IPS-20b (cell line): ENCODE measurements at regions not wholly inside any gene's neighbourhood (a gene's known extent, or its start where the extent isn't known, plus 50 kb on each side); places are given as distances from the start of the nearest gene placed in this dataset.

Source experiments
- H3K27ac ChIP-seq: one replicate; pipeline ENCODE4 v1.5.1; 2013; ENCODE audit warnings: low read length
- H3K27me3 ChIP-seq: 2 replicates; pipeline ENCODE4 v1.6.1; 2013; ENCODE audit warnings: mild to moderate bottlenecking, low read length, inconsistent platforms; ENCODE audit not compliant: insufficient read depth
- H3K36me3 ChIP-seq: 2 replicates; pipeline ENCODE4 v1.6.1; 2013; ENCODE audit warnings: low read depth, mild to moderate bottlenecking, inconsistent platforms, low read length, moderate library complexity; ENCODE audit not compliant: insufficient read depth
- H3K4me1 ChIP-seq: 2 replicates; pipeline ENCODE4 v1.6.1; 2013; ENCODE audit warnings: mild to moderate bottlenecking, control low read depth, inconsistent platforms, low read length, moderate library complexity; ENCODE audit not compliant: insufficient read depth
- H3K4me3 ChIP-seq: 2 replicates; pipeline ENCODE4 v1.5.1; 2013; ENCODE audit warnings: mild to moderate bottlenecking, low read length, inconsistent platforms
- H3K9ac ChIP-seq: 2 replicates; pipeline ENCODE4 v1.6.1; 2013; ENCODE audit warnings: low read depth, mild to moderate bottlenecking, inconsistent platforms, low read length, moderate library complexity
- H3K9me3 ChIP-seq: 2 replicates; pipeline ENCODE4 v1.6.1; 2013; ENCODE audit warnings: mild to moderate bottlenecking, low read depth, low read length, inconsistent platforms; ENCODE audit not compliant: insufficient read depth

DNA sequence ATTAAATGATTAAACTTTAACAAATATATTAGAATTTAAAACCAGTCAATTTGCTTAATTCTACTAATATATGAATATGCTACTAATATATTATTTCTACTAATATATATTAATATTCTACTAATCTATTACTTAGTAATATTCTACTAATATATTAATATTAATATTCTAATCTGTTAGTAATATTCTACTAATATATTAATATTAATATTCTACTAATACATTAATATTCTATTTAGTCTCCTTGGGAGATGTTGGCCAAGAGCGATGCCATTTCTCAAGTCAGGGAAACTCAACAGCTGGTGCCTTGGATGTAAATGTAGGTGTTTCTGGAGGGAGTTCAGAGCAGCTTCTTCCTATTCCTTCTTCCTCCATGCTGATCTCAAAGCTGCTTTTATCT, 259.2 kb upstream of the TMTC4 start:
- H3K27ac ChIP-seq = no peak overlapping the region
- H3K27me3 ChIP-seq = no peaks in the 10 kb centered on the region
- H3K4me1 ChIP-seq = peaks cover 2% of the 10 kb centered on the region; the same call in 1 of the 2 replicates

GRCh38 chr13:100922599-100922998, 248.0 kb upstream of the TMTC4 start:
- no peak overlapping the region for H3K4me3 ChIP-seq
- H3K27me3 ChIP-seq = no peaks in the 10 kb centered on the region
- no peaks in the 10 kb centered on the region for H3K36me3 ChIP-seq
- no peak overlapping the region for H3K27ac ChIP-seq
- no peaks in the 10 kb centered on the region for H3K9me3 ChIP-seq
- no peaks in the 10 kb centered on the region for H3K4me1 ChIP-seq
- H3K9ac ChIP-seq = no peak overlapping the region

More for the DNA sequence above, 259.2 kb upstream of the TMTC4 start:
- Histone ChIP-seq H3K36me3 (no peaks in the 10 kb centered on the region), H3K9me3 (no peaks in the 10 kb centered on the region), H3K4me3 (no peak overlapping the region), H3K9ac (no peak overlapping the region)

GRCh38 chr13:100921139-100921538, 246.5 kb upstream of the TMTC4 start:
- H3K9ac ChIP-seq = no peak overlapping the region
- no peak overlapping the region for H3K27ac ChIP-seq
- no peaks in the 10 kb centered on the region for H3K36me3 ChIP-seq
- H3K4me3 ChIP-seq = no peak overlapping the region
- no peaks in the 10 kb centered on the region for H3K9me3 ChIP-seq
- no peaks in the 10 kb centered on the region for H3K27me3 ChIP-seq
- H3K4me1 ChIP-seq = no peaks in the 10 kb centered on the region

DNA sequence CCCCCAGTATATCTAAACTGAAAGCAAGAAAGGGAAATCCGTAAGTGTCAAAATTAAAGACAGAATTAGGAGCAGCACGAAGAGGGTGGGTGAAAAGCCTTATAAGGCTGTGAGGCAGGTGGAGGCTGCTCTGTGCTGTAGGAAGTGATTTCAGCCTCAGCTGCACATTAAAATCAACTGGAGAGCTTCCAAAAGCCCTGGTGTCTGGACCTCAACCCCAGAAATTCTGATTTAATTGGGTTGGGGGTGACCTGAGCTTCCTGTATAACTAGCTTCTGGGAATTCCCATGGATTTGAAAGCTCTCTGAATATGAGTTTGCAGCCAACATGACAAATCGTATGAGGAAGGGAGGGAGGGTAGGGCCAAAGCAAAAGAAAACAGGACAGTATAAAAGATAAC, 242.4 kb upstream of the TMTC4 start:
- no peak overlapping the region for H3K27ac ChIP-seq
- H3K36me3 ChIP-seq = no peaks in the 10 kb centered on the region
- H3K9ac ChIP-seq = no peak overlapping the region
- H3K4me1 ChIP-seq = no peaks in the 10 kb centered on the region
- no peaks in the 10 kb centered on the region for H3K27me3 ChIP-seq
- H3K4me3 ChIP-seq = no peak overlapping the region
- H3K9me3 ChIP-seq = no peaks in the 10 kb centered on the region

- Histone ChIP-seq H3K36me3 (no peaks in the 10 kb centered on the region), H3K27ac (no peak overlapping the region), H3K9me3 (no peaks in the 10 kb centered on the region), H3K4me3 (no peak overlapping the region), H3K9ac (no peak overlapping the region), H3K27me3 (no peaks in the 10 kb centered on the region), H3K4me1 (no peaks in the 10 kb centered on the region)
These were observed 238.5 kb upstream of the TMTC4 start for GRCh38 chr13:100913143-100913542.

DNA sequence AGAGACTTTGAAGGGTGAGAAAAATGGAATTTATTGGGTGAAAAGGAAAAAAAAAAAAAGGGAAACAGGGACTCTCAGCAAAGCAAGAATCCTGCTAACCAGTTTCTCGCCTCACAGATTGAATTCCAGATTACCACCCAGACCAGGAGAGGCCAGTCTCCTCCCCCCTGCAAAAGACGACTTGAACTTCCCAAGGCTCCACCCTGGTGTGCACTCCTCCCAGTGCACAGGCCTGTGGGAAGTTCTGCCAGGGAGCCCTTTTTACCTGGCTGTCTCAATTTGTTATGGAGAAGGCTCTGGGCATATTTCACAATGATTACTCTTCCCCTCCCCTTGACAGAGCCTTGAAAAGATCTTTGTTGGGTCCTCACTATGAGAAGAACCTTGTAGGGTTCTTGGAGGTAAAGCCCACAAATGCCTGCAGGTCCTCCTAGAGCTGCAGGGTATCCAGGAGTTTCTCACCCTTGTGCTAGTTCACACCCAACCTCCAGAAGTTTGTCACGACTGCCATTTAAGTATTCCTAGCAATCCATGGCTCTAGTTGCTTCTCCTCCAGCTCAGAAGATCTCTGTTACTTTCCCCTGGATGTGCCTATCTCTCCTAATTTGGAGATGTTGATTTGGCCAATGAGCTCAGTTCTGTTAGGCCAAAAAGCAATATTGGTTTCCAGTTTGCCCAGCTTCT, 229.8 kb upstream of the TMTC4 start:
- no peaks in the 10 kb centered on the region for H3K36me3 ChIP-seq
- no peaks in the 10 kb centered on the region for H3K4me1 ChIP-seq
- H3K9ac ChIP-seq = no peak overlapping the region
- H3K4me3 ChIP-seq = no peak overlapping the region
- no peak overlapping the region for H3K27ac ChIP-seq
- H3K9me3 ChIP-seq = no peaks in the 10 kb centered on the region
- H3K27me3 ChIP-seq = no peaks in the 10 kb centered on the region

DNA sequence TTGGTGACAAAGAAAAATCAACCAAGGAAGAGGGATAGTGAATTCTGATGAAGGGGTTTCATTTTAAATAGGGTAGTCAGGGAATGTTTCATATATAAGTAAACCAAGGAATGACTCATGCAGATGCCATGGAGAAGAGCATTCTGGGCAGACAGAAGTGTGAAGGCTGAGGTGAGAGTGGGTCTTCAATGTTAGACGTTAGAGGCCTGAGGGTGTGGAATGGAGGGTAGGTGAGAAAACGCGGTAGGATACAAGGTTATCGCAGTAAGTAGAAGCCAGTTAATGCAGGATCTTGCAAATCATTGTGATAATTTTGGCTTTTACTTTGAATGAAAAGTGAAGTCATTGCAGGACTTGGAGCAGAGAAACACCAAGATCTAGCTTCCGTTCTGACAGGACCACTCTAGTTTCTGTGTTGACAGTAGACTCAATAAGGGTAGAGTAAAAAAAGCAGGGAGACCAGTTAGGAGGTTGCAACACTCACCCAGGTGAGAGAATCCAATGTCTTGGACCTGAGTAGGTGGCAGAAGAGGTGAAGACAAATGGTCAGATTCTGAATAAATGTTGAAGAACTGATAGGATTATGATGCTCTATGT, 225.2 kb upstream of the TMTC4 start:
- Histone ChIP-seq H3K4me3 (no peak overlapping the region), H3K36me3 (no peaks in the 10 kb centered on the region), H3K9ac (no peak overlapping the region), H3K4me1 (no peaks in the 10 kb centered on the region), H3K27me3 (no peaks in the 10 kb centered on the region), H3K9me3 (no peaks in the 10 kb centered on the region), H3K27ac (no peak overlapping the region)

DNA sequence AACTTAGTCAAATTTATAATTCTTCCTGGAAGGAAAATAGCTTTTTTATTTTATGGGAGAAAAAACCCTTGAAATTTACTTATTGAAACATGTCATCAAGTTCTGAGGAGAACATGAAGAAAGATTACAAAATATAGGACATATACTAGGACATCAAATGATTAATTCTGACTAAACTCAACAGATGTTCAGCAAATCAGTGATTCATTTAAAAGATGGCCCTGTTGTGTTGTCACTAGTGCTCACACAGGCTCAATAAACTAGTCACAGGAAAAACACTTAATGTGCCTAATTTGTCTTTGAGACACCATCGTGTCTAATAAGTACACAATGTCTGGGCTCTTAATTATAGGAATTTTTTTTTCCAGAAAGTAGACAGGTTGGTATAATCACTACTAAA, 223.8 kb upstream of the TMTC4 start:
- Histone ChIP-seq H3K4me1 (no peaks in the 10 kb centered on the region), H3K9ac (no peak overlapping the region), H3K27me3 (no peaks in the 10 kb centered on the region), H3K4me3 (no peak overlapping the region), H3K36me3 (no peaks in the 10 kb centered on the region), H3K27ac (no peak overlapping the region), H3K9me3 (no peaks in the 10 kb centered on the region)

- Histone ChIP-seq H3K27ac (no peak overlapping the region), H3K27me3 (no peaks in the 10 kb centered on the region), H3K4me1 (no peaks in the 10 kb centered on the region), H3K4me3 (no peak overlapping the region), H3K36me3 (no peaks in the 10 kb centered on the region), H3K9ac (no peak overlapping the region), H3K9me3 (no peaks in the 10 kb centered on the region)
These were observed 221.1 kb upstream of the TMTC4 start for GRCh38 chr13:100895651-100896050.

DNA sequence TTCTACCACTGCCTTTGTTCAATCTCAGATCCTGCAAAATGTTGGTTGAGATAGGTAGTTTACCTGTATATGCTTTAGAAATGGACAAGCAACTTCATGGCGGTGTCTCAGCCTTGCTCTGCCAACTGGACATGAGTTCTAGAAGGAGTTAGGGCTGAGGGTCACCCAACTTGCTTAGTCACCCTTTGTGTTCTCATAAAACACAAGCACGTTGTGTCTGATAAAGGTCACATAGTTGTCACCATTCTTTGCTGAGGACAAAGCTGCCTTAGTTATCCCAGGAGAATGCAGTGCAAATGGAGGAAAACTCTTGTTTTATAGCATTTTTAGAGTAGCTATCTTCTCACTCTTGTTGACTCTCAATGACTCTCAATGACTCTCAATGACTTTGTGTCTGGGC, 218.4 kb upstream of the TMTC4 start:
- Histone ChIP-seq H3K27ac (no peak overlapping the region), H3K9ac (no peak overlapping the region), H3K4me3 (no peak overlapping the region), H3K27me3 (no peaks in the 10 kb centered on the region), H3K9me3 (no peaks in the 10 kb centered on the region), H3K4me1 (no peaks in the 10 kb centered on the region), H3K36me3 (no peaks in the 10 kb centered on the region)

DNA sequence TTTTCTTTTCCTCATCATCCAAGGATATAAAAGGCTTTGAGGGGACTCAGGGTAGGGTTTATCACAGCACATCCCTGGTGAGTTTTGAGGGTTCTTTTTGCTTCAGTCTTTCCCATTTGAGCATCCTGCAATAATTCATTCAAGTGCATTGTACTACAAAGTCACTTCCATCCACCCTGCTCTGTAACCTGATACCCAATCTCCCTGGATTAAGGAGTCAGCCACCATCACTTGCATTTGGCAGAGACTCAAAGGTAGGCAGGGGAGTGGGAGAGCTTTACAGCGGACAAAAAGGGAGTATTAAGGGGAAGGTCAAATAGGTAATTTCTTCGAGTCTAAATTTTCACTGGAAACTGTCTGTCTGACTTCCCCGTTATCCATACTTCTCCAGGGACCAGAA, 216.1 kb upstream of the TMTC4 start:
- no peak overlapping the region for H3K4me3 ChIP-seq
- H3K9ac ChIP-seq = no peak overlapping the region
- no peaks in the 10 kb centered on the region for H3K36me3 ChIP-seq
- H3K27me3 ChIP-seq = no peaks in the 10 kb centered on the region
- H3K4me1 ChIP-seq = no peaks in the 10 kb centered on the region
- no peak overlapping the region for H3K27ac ChIP-seq
- H3K9me3 ChIP-seq = no peaks in the 10 kb centered on the region

- H3K9ac ChIP-seq = no peak overlapping the region
- no peak overlapping the region for H3K4me3 ChIP-seq
- H3K27ac ChIP-seq = no peak overlapping the region
- no peaks in the 10 kb centered on the region for H3K9me3 ChIP-seq
- no peaks in the 10 kb centered on the region for H3K4me1 ChIP-seq
- no peaks in the 10 kb centered on the region for H3K27me3 ChIP-seq
- no peaks in the 10 kb centered on the region for H3K36me3 ChIP-seq
These were observed 213.1 kb upstream of the TMTC4 start for GRCh38 chr13:100887729-100888151.
